Uterus (tissue), 3 donors: ENCODE measurements at regions not wholly inside any gene's neighbourhood (a gene's known extent, or its start where the extent isn't known, plus 50 kb on each side); places are given as distances from the start of the nearest gene placed in this dataset.

ENCODE experiments used
- DNase-seq, 2 donors: peaks; one replicate each; pipeline ENCODE4 v3.0.0-alpha.2; 2019 to 2020
- H3K27ac ChIP-seq, 2 donors: fragments of 200-600 bp; sonication (generic); 1 replicate in 1 of 2; 2 replicates in 1 of 2; pipeline ENCODE4 v1.5.1; 2016 to 2018
- H3K27me3 ChIP-seq, 2 donors: fragments of 200-600 bp; sonication (generic); one replicate each; pipeline ENCODE4 v1.5.1; 2018 to 2019; ENCODE audit warnings: control low read depth in 1 of 2
- H3K36me3 ChIP-seq, 2 donors: fragments of 200-600 bp; sonication (generic); one replicate each; pipeline ENCODE4 v1.5.1; 2019; ENCODE audit warnings: control low read depth in 1 of 2
- H3K4me1 ChIP-seq, 2 donors: fragments of 200-600 bp; sonication (generic); one replicate each; pipeline ENCODE4 v1.5.1; 2018 to 2019; ENCODE audit warnings: control low read depth in 1 of 2
- H3K4me3 ChIP-seq, 2 donors: fragments of 200-600 bp; sonication (generic); 1 replicate in 1 of 2; 2 replicates in 1 of 2; pipeline ENCODE4 v1.5.1; 2018 to 2019; ENCODE audit warnings: mild to moderate bottlenecking in 1 of 2
- H3K9me3 ChIP-seq, 2 donors: fragments of 200-600 bp; sonication (generic); one replicate each; pipeline ENCODE4 v1.5.1; 2019; ENCODE audit warnings: control low read depth in 1 of 2
- POLR2A ChIP-seq, 2 donors: fragments of 450-650 bp; IDR thresholded peaks; one replicate each; pipeline ENCODE4 v1.6.1; 2016; ENCODE audit warnings: antibody characterized with exemption in 2 of 2, mild to moderate bottlenecking in 1 of 2, moderate library complexity in 1 of 2
- intact Hi-C: fragments of 100-400 bp; cut with DNase I; formaldehyde crosslinking; loops from one replicate; pipeline ENCODE4 v1.15.1; 2023; ENCODE audit warnings: low total_unique reads
- TF ChIP-seq, protein P1 (sequence below), 4 experiments: fragments of 200-600 bp in 2 of 4; fragments of 450-650 bp in 2 of 4; sonication (generic) in 2 of 4; IDR thresholded peaks; one replicate each; pipeline ENCODE4 v1.5.1; 2016 to 2019; ENCODE audit warnings: antibody characterized with exemption in 4 of 4, mild to moderate bottlenecking in 2 of 4, moderate library complexity in 1 of 4
- donor health status: DM: yes; HTN: yes; CAD: no.

DNA sequence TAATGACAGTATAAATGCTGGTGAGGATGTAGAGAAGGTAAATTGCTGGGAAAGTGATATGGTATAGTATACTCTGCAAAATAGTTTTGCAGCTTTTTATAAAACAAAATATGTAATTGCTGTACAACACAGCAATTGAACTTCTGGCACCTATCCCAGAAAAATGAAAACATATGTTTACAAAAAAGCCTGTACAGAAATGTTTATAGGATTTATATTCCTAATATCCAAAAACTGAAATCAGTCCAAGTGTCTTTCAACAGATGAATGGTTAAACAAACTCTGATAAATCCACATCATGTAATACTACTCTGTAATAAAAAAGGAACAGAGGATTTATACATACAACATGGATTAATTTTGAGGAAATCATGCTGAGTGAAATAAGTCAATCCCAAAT is 198.4 kb upstream of the ACTRT1 start:
- Histone ChIP-seq H3K9me3 (no peaks in the 10 kb centered on the region), H3K27ac (no peak overlapping the region), H3K4me3 (no peak overlapping the region), H3K4me1 (no peaks in the 10 kb centered on the region), H3K27me3 (no peaks in the 10 kb centered on the region), H3K36me3 (no peaks in the 10 kb centered on the region)
- DNase-seq, result no peak
- intact Hi-C loops, result no loop called here
- TF ChIP-seq, protein P1, sequence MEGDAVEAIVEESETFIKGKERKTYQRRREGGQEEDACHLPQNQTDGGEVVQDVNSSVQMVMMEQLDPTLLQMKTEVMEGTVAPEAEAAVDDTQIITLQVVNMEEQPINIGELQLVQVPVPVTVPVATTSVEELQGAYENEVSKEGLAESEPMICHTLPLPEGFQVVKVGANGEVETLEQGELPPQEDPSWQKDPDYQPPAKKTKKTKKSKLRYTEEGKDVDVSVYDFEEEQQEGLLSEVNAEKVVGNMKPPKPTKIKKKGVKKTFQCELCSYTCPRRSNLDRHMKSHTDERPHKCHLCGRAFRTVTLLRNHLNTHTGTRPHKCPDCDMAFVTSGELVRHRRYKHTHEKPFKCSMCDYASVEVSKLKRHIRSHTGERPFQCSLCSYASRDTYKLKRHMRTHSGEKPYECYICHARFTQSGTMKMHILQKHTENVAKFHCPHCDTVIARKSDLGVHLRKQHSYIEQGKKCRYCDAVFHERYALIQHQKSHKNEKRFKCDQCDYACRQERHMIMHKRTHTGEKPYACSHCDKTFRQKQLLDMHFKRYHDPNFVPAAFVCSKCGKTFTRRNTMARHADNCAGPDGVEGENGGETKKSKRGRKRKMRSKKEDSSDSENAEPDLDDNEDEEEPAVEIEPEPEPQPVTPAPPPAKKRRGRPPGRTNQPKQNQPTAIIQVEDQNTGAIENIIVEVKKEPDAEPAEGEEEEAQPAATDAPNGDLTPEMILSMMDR (IDR thresholded peaks at IDR 0.05), result no peak
- TF ChIP-seq POLR2A (IDR thresholded peaks at IDR 0.05), result no peak

DNA sequence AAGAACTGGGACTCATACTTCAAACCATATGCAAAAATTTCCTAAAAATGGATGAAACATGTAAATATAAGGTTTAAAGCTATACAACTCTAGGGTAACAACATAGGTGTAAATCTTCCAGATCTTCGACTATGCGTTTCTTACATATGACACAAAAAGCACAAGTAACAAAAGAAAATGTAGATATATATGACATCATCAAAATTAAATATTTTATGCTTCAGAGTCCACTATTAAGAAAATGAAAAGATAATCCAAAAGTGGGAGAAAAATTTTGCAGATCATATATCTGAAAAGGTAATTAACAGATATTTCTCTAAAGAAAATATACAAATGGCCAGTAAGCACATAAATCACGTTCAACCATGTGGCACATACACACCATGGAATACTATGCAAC is 164.2 kb upstream of the ACTRT1 start:
- no peaks in the 10 kb centered on the region for H3K27me3 ChIP-seq
- TF ChIP-seq, protein P1 (IDR thresholded peaks at IDR 0.05), result no peak
- TF ChIP-seq POLR2A (IDR thresholded peaks at IDR 0.05), result no peak
- no peak for DNase-seq
- H3K9me3 ChIP-seq, result no peaks in the 10 kb centered on the region
- no peak overlapping the region for H3K27ac ChIP-seq
- no peak overlapping the region for H3K4me3 ChIP-seq
- no peaks in the 10 kb centered on the region for H3K4me1 ChIP-seq
- no peaks in the 10 kb centered on the region for H3K36me3 ChIP-seq
- intact Hi-C loops, result no loop called here

DNA sequence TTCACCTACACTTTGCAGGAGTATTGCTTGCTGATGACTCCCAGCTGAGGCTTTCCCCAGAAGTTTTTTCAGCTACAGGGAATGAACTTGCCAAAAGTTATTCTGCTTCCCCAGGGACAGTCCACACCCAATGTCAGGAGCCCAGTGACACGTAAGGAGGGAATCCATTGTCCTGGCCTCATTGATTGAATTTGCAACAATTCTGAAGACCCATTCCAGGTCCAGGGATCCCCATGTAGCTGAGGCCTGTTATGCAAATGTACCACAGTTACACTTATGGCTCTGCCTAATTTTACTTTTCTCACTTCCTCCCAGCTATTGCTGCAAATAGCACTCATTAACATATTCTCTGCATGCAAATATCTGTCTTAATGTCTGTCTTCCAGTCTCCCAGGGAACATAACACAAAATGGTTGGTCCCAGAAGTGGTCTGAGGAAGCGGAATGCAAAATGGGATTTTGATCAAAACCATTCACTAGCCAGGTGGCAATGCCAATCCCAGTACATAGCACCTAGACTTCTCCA is 113.7 kb upstream of the ACTRT1 start:
- H3K4me1 ChIP-seq, result no peaks in the 10 kb centered on the region
- H3K36me3 ChIP-seq, result no peaks in the 10 kb centered on the region
- no peak for TF ChIP-seq POLR2A (IDR thresholded peaks at IDR 0.05)
- TF ChIP-seq, protein P1 (IDR thresholded peaks at IDR 0.05), result no peak
- H3K27ac ChIP-seq, result no peak overlapping the region
- H3K27me3 ChIP-seq, result no peaks in the 10 kb centered on the region
- intact Hi-C loops, result no loop called here
- no peaks in the 10 kb centered on the region for H3K9me3 ChIP-seq
- no peak for DNase-seq
- no peak overlapping the region for H3K4me3 ChIP-seq

DNA sequence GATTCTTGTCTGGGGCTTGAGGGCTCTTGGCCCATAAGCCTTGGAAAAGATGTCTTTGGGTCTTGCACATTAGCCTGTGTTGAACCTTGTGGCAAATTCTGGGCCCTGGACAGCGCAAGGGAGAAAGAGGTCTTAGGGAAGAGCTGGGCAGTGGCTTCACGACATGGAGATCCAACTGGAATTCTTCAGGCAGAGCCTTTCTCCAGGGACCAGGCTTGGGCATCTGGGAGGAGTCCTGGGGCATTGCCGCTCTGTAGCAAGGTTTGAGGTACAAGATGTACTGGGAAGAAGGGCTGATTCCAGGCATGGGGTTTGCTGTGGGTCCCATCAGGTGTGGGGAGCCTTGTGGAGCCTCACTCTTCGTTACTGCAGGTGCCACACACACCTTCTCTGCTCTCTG is 104.0 kb upstream of the ACTRT1 start:
- Histone ChIP-seq H3K27ac (no peak overlapping the region), H3K4me3 (no peak overlapping the region), H3K36me3 (no peaks in the 10 kb centered on the region), H3K9me3 (no peaks in the 10 kb centered on the region), H3K27me3 (no peaks in the 10 kb centered on the region), H3K4me1 (no peaks in the 10 kb centered on the region)
- TF ChIP-seq POLR2A (IDR thresholded peaks at IDR 0.05), result no peak
- intact Hi-C loops, result no loop called here
- DNase-seq, result no peak

DNA sequence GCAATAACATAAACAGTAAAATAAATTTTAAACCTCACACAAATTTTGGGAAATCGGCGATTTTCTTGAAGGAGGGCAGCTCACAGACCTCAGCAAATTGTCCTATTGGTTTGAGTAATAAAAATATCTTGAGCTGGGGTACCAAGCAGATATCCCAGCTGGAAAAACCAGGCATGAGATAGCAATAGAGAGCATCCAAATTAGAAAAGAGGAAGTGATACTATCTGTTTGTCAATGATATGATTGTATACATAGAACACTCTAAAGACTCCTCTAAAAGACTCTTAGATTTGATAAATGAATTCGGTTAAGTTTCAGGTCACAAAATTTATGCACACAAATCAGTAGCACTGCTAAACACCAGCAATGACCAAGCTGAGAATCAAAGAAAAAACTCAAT is 90.5 kb upstream of the ACTRT1 start:
- TF ChIP-seq, protein P1 (IDR thresholded peaks at IDR 0.05), result no peak
- TF ChIP-seq POLR2A (IDR thresholded peaks at IDR 0.05), result no peak
- intact Hi-C loops, result no loop called here
- Histone ChIP-seq H3K4me1 (no peaks in the 10 kb centered on the region), H3K36me3 (no peaks in the 10 kb centered on the region), H3K9me3 (no peaks in the 10 kb centered on the region), H3K4me3 (no peak overlapping the region), H3K27me3 (no peaks in the 10 kb centered on the region), H3K27ac (no peak overlapping the region)
- no peak for DNase-seq

DNA sequence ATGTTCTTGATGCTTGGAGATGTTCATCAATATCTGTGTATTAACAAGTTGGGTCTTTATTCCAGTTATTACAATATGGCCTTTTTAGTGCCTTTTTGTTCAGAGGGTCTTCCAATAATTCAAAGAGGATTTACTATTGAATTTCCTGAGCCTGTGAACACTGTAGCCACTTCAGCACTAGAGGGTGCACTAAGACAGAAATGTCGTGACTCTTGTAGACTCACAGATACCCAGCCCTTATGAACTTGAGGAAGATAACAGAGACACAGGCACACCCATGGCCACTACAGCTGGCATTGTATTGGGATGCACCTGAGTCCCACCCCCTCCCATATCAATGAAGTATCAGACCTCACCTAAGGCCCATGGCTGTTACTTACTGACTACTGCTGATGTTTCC is 54.4 kb upstream of the ACTRT1 start:
- Histone ChIP-seq H3K4me3 (no peak overlapping the region), H3K4me1 (no peaks in the 10 kb centered on the region), H3K9me3 (no peaks in the 10 kb centered on the region), H3K36me3 (no peaks in the 10 kb centered on the region), H3K27ac (no peak overlapping the region), H3K27me3 (no peaks in the 10 kb centered on the region)
- DNase-seq, result no peak
- intact Hi-C loops, result no loop called here
- TF ChIP-seq, protein P1 (IDR thresholded peaks at IDR 0.05), result no peak
- TF ChIP-seq POLR2A (IDR thresholded peaks at IDR 0.05), result no peak
